B cell (primary cell): ENCODE measurements at regions not wholly inside any gene's neighbourhood (a gene's known extent, or its start where the extent isn't known, plus 50 kb on each side); places are given as distances from the start of the nearest gene placed in this dataset.

Source experiments
- CTCF ChIP-seq: fragments of 200-600 bp; IDR thresholded peaks from one replicate; pipeline ENCODE4 v1.8.0; 2022; ENCODE audit warnings: antibody characterized with exemption, mild to moderate bottlenecking
- EZH2 ChIP-seq: IDR thresholded peaks from 2 replicates; pipeline ENCODE4 v1.6.1; 2012; ENCODE audit warnings: borderline replicate concordance, low read depth, mild to moderate bottlenecking, moderate library complexity, low read length; ENCODE audit not compliant: insufficient read depth, poor library complexity, severe bottlenecking

GRCh38 chr3:118488732-118489131, 545.9 kb downstream of the IGSF11 start:
- TF ChIP-seq EZH2 (no peak), CTCF (no peak)
